ENCODE measurements at regions not wholly inside any gene's neighbourhood (a gene's known extent, or its start where the extent isn't known, plus 50 kb on each side); places are given as distances from the start of the nearest gene placed in this dataset.

DNA sequence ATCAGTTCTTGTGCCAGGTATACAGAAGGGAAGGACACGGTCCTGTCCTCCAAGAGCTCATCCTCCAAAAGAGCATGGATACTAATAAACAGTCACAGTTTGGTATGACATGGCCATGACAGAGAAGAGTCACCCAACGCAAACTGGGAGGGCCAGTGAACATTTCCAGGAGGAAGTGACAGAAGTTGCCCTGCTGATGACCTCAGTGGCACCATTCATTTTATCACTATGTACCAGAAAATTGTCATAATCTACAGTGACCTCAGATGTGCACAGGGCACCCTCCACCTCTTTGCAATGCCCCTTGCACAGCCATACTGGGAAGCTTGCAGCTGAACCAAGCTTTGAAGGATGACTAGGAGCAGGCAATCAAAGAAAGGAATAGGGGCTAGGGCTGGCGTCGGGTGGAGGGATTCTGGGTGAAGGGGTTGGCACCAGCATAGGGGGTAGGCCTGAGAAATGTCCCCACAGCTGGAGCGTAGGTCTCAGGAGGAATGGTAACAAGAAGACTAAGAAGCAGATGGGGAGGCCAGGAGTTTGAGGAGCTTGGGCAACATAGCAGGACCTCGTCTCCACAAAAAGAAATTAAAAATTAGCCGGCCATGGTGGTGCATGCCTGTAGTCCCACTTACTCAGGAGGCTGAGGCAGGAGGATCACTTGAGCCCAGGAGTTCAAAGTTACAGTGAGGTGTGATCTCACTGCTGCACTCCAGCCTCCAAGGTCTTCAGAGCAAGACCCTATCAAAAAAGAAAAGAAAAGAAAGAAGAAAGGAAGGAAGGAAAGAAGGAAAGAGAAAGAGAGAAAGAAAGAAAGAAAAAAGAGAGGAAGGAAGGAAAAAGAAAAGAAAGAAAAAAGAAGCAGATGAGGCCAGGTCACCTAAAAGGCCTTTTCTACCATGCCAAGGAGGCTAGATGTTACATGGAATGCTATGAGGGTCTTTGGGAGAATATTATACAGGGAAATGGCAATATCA, 65.3 kb upstream of the SNX9 start:
- no peak for TF ChIP-seq CTCF (conservative IDR thresholded peaks at IDR 0.05; ENCODE audit: low read length)
- TF ChIP-seq EZH2phosphoT487 (IDR thresholded peaks at IDR 0.05; ENCODE audit: borderline replicate concordance): no peak
